CD4-positive, alpha-beta T cell treated with Interferon alpha-2 for 1 hour (primary cell): ENCODE measurements at regions not wholly inside any gene's neighbourhood (a gene's known extent, or its start where the extent isn't known, plus 50 kb on each side); places are given as distances from the start of the nearest gene placed in this dataset.

ENCODE experiments used
- DNase-seq, 2 donors: peaks; one replicate each; pipeline ENCODE4 v3.0.0-alpha.2; 2020 to 2022

DNA sequence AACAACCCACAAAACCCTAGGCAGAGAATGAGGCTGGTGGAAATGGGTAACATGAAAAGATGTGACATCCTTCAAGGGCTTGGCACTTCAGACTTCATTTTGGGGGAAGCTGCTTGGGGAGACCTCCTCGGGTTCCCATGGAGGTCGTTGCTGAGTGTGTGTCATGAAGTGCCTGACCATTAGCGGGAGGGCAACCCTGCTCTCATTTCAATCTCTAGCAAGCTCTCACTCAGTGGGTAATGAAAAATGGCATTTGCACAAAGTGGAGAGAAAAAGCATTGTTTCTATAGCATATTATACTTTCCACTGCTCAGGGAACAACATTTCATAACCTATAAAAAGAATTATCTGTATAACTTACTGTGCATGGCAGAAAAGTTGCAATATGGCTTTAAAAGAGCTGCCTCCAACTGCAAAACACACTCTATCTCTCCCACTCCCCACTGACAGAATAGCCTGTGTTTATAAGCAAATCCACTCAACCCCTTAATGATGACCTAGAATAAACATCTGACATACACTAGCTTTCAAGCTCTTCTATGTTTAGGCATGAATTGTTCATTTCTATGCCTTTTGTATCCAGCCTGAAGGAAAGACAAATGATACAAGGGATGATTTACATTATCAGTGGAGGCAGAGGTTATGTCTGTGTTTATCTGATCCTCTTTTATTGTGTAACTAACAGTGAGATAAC is 357.2 kb downstream of the ZSWIM6 start:
- no peak for DNase-seq

DNA sequence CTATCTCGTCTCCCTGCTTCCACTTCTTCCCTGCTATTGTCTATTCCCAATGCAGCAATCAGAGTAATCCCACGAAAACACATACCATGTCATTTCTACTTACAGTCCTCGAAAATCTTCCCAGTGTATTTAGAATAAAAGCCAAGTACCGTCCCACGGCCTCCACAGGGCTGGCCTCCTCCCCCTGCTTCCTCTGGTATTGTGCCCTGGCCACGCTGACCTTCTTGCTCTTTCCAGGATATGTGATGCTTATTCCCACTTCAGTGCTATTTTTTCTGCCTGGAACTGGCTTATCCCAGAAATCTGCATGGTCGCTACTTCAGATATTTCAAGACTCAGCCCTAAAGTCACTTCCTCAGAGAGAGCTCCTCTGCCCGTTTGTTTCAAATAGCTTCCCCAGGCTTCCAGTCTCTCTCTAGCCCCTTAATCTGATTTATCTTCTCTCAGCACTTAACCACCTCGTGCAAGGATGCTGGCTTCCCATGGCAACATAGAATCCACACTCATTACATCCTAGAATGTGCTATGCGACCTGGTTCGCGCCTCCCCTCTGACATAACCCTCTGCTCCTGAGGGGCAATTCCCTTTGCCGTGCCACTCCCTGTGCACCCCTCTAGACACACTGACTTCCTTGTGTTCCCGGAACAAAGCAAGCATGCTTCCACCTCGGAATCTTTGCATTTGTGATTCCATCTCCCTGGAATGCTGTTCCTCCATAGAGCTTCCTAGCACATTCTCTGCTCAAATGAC is 365.9 kb downstream of the ZSWIM6 start:
- DNase-seq, result no peak

DNA sequence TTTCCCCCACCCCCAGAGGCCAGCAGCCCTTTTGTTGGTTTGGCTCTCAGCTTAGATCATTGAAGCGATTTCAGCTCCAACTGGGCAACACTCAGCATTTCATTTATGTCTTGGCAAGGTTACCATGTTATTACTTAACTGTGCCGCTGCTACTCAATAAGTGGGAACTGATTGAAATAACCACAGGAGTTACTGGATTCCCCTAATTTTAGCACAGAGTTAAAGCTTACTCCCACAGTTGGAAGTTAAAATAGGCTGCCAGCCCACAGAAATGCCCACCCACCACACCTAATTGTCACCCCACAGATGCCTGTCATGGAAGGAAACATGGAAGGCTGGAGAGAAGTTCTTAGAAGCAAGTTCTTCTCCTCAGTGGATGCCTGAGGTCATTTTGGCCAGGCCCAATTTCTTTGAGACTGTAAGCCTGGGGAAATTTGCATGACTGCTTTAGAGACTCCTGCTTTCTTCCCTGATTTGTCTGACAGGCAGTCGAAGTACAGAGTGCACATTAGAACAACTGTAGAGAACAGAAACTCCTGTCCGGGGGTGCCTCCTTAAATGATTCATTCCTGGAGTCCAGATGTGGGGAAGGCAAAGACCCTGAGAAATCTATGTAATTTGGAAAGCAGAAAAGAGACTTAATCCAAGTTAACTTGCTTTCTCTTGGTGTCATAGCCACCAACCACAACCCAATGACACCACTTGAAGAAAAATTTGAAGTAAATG is 370.0 kb downstream of the ZSWIM6 start:
- no peak for DNase-seq

DNA sequence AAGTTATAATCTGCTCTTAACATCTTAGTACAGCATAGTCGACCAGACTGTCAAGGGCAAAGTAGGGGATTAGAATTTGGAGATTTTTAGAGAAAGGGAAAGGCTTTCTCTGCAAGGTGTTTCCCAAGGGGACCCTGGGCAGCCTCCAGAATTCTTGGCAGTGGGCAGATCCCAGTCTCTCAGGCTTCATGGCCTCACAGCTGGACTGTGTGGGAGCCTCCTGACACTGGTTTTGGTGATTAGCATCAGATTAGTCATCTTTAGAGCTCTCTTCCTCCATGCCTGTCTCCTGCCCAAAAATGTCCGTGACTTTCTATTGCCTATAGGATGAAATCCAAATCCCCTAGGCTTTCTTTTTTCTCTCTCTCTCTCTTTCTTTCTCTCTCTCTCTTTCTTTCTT is 370.7 kb downstream of the ZSWIM6 start:
- DNase-seq, result no peak

DNA sequence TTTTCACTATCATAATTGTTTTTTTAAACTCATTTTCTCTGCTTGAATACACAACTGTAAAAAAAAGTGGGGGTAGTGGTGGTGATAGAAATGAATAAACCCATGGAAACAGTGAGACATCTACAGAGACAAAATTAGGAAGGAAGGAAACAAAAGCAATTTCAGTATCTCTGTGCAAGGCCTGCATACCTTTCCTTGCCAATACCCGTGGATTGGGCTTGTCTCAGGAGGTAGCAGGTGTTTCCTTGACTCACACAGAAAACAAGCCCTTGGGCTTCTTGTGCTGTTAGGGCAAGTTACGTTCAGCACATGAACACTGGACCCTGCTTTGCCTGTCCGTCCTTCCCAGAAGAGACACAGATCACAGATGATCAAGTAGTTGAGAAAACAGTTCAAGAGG is 372.2 kb downstream of the ZSWIM6 start:
- DNase-seq, result no peak

DNA sequence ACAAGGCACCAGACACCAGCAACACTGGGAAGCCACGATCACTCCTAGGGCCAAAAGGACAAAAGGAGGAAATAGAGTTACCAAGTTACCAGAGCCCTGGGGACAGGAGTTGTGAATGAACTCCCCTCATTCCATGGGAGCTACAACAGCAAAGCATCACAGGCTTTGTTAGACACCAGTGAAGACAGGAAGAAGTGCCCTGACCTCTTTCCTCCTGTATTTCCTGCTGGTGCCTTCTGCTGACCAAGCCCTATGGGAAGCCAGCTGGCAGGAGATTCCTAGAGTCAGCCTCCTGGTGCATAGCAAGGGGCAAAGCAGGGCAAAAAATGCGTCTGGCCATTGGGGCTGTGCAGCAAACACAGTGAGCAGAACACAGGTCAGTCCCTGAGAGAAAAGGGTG is 374.7 kb downstream of the ZSWIM6 start:
- no peak for DNase-seq

DNA sequence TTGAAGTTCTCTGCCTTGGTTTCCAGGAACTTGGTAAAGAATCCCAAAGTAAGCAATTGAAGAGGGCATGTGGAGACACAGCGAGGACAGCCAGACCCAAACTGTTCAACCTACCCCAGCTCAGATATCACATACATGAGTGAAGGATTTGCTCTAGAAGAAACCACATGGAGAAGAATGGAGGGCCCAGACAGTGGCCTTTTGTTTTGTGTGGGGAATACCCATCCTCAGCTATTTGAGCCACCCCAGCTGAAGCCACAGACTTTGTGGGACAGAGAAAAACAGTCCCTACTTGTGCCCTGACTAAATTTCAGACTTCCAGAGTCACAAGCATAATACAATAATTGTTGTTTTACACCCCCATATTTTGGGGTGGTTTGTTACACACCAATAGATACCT is 387.1 kb downstream of the ZSWIM6 start:
- DNase-seq, result no peak

DNA sequence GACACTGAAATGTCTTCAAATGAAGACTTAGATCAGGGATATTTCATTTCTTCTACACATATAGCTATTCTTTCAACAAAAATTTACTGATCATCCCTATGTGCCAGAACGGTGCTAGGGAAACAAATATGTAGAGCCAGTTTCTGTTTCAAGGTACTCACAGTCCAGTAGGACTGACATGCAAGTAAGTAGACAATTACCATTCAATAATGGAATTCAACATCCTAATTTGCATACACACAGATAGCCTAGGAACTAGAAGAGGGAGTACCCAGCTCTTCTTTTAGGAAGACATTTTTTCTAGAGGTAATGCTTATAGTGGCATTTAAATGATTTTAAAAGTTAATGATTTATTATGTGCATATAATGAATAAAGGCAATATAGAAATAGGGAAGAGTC is 388.8 kb downstream of the ZSWIM6 start:
- DNase-seq, result no peak

DNA sequence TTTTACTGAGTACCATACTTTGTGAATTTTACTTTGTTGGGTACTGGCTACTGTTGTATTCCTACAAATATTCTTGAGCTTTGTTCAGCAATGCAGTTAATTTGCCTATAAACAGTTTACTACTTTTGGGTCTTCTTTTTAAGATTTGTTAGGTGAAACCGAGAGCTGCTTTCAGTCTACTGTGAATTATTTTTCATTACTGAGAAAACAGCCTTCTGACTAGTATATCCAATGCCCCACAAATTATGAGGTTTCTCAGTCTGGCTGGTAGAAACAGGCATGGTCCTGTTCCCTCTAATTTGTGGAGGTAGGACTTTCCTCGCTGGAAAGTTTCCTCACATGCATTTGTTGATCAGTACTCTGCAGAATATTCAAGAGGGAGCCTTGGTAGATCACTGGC is 392.0 kb downstream of the ZSWIM6 start:
- DNase-seq, result no peak

DNA sequence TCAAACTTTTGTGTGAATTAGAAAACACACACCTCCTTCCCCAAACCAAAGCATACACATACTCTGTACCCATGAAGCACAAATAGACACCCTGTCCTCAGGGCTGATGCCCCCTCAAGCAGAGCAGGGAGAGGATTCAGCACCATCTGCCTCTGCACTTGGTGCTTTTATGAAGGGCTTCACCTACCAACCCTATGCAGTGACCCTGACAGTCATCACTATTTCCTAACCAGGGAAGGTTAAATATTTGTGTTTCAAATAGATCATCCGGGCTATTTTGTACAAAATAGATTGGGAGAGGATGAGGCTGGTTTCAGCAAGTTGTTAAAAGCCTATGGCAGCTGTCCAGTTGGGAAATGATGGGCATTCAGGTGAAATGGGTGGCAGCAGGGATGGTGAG is 396.2 kb downstream of the ZSWIM6 start:
- no peak for DNase-seq

DNA sequence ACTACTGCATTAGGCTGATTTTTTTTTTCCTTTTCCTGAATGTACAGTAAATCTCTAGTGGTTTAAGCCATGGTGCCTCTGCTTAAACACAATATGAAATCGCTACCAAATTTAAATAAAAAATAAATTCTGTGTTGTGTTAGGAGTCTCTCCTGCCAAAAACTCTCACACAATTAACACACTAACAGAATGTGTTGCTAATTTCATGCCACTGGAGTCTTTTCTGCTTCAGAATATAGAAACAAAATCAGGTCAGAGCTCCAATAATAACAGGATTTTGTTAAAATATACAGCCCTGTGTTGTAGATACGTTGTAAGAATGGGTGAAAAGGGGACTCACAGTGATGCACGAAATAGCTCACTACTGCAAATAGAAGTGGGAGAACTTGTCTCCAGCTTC is 398.8 kb downstream of the ZSWIM6 start:
- no peak for DNase-seq

DNA sequence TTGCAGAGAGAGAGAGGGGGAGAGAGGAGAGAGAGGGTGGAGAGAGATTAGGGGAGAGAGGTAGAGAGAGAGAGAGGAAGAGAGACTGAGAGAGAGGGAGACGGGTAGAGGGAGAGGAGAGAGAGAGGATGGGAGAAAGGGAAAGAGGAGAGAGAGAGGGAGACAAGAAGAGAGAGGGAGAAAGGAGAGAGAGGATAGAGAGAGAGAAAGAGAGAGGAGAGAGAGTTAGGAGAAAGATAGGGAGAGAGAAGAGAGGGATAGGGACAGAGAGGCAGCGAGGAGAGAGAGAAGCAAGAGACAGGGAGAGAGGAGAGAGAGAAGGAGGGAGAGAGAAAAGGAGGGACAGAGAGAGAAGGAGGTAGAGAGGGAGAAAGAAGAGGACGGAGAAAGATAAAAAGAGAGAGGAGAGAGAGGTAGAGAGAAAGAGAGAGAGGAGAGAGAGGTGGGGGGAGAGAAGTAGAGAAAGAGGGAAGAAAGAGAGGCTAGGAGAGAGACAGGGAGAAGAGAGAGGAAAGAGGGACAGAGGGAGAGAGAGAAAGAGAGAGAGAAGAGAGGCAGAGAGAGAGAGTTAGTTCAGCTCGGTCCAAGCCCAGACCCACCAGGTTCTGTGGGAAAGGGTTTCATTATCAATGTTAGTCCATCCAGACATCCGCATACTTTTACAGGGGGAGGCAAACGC is 399.3 kb downstream of the ZSWIM6 start:
- no peak for DNase-seq

DNA sequence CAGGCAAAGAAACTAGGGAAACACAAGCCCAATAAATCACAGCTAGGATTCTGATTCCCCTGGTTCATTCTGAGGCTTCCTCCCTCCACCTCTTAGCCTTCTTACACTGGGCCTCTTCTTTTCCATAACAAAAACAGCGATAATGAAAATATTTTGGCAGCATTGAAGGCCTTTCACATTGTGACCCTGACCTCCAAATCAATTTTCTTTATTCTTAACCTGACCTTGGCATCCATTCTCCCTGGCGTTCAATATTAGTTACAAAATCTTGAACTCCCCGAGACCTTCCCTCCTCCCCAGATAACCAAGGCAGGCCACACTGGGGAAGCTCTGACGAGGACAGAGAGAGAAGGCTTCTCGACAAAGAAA is 399.9 kb downstream of the ZSWIM6 start:
- no peak for DNase-seq

DNA sequence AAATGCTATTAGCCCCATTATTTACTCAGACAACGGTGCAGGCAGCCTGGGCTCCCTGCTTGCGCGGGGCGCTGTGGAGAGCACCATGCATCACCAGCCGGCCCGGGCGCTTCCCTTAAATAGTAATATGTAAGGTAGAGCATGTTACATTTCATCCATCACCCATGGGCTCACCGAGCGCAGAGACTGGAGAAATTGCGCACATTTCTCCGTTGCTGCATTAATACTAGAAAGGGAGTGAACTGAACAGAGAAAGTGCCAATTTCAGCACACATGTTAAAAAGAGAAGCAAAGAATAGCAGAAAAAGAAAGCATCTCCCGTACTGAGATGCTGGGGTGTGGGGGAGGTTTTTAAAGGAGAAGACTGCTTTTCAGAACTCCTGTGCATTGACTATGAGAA is 400.3 kb downstream of the ZSWIM6 start:
- no peak for DNase-seq

DNA sequence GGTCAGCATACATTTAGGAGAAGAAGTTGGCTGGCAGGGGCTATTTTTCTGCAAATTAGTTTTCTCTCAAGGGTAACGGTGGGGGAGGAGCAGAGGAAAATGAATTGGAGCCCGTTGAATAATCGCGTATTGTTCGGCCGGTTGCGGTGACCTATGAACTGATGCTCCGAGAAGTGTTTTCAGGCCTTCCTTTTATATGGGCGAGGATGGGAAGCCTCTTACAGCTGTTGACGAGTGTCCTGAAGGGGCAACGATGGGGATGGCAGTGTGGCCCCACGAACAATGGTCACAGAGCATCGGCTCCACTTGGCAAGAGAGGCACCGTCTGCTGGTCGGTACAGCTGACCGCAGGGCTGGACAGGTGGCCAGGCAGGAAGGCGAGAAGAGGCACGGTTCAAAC is 400.7 kb downstream of the ZSWIM6 start:
- DNase-seq, result no peak

DNA sequence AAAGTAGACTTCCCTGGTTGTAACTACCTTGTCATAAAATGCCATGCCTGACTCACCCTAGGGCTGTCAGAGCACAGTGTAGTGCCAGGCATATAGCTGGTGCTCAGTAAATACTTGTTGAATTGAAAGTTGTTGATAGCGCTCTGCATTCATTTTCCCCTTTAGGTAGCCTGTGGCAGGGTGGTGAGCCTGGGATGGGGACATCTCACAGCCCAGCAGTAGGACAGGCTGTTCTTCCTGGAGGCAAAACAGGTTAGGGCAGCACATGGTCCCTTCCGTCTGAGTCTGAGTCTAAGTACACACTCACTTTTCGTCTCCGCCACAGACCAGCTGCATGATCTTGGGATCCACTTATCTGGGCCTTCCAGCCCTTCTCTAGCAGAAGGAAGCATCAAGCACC is 401.9 kb downstream of the ZSWIM6 start:
- no peak for DNase-seq

DNA sequence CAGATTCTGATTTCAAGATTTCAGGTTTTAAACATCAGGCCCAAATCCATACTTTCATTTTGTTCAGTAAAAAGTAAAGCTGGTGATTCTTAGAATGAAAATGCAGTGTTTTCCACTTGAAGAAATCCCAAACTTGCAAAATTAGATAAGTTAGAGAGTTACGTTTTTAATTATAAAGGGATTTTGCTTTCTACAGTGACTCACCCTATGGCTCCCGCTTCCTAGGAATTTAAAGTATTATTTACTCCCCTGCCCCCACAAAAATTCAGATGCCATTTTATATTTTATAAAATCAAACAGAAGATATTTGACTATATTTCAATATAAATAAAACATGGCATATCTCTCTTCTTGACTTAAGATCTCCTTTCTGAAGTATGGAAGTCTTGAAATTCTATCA is 402.9 kb downstream of the ZSWIM6 start:
- no peak for DNase-seq

DNA sequence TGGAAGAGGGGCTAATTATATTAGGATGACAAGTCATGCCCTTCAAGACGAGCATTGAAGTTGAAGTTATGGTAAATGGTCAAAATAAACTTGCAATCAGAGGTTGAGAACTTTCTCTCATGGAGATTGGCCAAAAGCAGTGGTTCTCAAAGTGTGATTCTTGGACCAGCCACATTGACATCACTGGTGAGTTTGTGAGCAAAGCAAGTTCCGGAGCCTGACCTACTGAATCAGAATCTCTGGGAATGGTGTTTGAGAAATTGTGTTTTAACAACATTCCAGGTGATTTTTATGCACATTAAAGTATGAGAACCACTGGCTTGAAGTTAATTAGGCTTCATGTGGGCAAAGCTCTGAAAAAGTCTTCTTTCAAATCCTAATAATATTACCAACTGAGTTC is 403.5 kb downstream of the ZSWIM6 start:
- DNase-seq, result no peak

DNA sequence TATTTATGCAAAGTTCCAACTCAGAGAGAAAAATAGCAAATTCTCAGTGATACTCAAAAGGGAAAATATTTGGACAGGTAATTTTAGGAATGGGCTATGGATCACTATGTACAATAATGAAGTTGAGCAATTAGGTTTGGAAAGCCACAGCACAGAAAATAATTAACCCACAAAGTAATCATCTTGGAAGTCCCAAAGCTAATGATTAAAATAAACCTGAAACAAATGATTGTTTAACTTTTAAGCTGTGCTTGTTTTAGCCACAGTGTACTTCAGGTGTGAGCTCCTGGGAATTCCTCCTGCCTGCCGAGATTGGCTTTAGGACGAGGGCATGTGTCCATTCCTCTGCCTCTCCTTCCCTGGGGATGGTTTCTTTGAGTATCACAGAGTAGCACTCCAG is 403.9 kb downstream of the ZSWIM6 start:
- DNase-seq, result no peak

DNA sequence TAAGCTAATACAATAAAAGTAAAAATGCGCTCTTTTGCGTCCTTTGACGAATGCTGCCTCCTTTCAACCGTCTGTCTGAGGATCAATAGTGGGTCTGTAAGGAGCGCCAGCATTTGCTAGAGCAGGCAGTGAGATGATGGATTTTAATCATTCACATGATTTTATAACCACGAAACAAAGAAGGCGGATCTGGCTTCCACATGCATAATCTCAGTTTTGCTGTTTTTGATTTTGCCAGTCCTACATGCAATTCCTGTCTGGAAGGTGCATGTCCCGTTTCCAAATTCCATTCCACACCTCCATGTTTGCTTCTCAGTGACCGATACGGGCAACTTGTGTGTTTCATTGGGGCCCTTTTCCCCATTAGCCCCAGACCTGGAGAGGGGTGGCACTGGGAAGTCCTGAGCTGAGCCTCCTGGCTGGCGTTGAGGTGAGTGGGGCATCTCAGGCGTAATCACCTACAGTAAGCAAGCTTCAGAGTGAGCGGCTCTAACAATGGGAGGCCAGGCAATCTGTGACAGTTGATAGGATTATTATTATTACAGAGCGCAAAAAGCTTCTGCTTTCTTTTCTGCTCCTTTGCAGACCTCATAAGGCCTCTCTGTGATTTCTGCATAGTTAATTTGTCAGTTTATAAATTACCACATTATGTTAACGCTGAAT is 405.4 kb downstream of the ZSWIM6 start:
- DNase-seq, result no peak

DNA sequence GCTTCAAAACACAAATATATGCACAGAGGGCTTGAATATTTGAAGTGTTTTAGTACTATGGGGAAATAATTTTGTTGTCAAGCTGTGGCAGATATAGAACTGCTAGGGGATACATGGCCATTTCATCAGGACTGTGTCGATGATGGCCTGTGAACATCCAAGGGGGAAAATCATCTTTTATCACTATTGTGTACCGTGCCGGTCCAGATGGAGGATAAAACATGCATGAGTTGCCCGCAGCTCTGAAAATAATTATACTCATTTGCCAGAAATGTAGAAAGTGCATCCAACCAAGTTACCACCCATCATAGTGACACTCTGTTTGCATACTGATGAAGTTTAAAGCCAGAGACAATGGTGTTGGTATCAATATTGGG is 405.9 kb downstream of the ZSWIM6 start:
- DNase-seq, result no peak

DNA sequence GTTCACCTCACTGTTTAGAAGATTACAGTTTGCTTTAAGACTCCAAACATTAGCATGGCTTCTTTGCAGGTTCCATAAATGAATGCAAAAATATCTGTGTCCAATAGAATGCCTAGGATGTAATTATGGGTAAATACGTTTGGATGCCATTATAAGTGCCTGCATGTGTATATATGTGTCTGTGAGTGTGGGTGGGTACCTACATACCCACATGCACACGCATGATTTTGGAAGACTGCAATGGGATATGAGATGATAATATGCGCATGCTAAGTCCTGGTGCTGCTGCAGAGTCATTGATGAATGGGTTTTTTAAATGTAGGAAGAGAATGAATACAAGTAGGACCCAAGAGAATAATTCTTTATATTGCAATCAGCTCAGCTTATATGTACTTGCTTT is 406.4 kb downstream of the ZSWIM6 start:
- DNase-seq, result no peak
